Dedifferentiated amniotic fluid mesenchymal stem cell (primary cell): ENCODE measurements at regions not wholly inside any gene's neighbourhood (a gene's known extent, or its start where the extent isn't known, plus 50 kb on each side); places are given as distances from the start of the nearest gene placed in this dataset.
A peak's percentile ranks its signal among the peaks of the same experiment; 100 is the strongest.

Source experiments
- DNase-seq: peaks from one replicate; pipeline ENCODE4 v3.0.0-alpha.2; 2016; ENCODE audit errors: extremely low spot score

DNA sequence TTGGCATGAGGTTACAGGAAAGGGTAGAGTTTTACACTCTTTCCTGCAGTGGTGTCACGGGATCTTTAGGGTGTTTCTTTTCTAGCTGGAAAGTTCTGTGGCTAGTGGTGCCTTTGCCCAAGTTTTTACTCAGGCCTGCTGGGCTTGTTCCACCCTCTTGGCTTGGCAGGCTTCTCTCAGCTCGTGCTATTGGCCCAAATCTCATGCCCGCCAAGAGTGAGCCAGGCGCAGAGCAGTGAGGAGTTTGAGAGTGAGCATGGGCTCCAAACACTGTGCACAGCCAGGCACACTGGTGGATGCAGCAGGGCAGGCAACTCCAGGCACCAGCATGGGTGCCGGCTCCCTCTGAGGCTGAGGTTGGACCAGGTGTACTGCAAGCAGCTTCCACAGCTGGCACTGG, 206.5 kb downstream of the SAMD5 start:
- DNase-seq: no peak

DNA sequence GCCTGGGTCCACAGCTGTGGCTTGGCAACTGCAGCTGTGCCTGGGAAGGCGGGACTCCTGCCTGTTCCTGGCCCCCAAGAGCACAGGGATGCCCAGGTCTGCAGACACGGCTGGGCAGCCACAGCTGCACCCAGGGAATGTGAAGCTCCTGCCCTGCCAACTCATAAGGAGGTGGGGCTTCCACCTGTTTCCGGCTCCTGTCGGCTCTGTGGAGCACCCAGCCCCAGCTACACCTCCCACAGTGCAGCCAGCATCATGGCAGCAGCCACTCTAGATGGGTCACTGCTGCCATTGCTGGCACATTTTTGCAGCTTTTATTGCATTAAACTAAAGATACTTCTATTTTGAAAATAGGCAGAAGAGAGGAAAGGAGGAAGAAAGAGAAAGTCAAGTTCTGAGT, 207.9 kb downstream of the SAMD5 start:
- DNase-seq: no peak

DNA sequence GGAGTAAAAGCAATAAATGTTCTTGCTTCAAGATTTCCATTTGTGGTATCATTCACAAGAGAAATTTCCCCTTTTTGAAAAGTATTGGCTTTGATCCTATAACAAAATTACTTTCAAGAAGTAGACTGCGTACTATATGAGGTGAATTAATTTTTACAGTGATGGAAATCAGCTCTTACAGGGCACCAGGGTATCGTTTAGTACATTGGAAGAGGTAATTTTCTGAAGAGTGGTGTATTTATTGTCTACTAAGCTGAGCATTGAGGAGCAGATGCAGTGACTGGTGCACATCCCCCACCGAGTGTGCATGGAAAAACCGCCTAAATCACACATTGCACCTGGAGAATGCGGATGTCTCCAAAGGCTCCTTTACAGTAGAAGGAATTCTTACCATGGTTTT, 209.5 kb downstream of the SAMD5 start:
- no peak for DNase-seq

DNA sequence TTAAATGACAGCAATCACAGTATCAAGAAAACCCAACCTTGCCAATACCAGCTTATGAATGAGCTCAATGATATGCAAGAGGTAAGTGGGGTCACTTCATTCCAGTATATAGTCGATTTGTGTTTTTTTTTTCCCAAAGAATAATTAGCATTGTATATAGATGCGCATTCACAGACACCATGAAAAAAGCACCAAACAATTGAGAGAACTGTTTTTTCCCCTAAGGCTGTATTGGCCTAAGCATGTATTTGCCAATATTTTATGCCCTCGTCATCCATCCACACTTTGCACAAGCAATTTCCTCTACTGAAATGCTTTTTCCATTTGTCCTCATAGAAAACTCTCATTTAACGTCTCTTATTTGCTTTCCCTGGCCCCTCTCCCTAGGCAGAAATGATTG, 213.7 kb downstream of the SAMD5 start:
- no peak for DNase-seq

DNA sequence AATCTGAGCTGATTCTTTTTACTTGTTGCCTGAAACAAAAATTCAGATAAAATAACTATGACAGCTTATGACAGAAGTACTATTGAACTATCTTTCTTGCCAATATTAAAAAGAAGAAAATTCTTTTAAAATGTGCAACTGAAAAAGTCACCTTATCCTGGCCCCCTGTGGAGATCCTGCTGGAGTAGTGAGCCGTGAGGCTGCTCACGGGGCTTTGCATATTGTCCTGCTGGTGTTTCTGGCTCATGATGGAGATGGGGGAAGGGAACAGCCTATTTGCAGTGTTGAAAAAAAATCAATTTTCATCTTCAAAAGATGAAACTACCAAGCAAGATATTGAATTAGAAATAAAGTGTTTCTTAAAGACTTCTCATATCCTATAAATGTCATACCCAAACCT, 216.0 kb downstream of the SAMD5 start:
- DNase-seq: no peak

DNA sequence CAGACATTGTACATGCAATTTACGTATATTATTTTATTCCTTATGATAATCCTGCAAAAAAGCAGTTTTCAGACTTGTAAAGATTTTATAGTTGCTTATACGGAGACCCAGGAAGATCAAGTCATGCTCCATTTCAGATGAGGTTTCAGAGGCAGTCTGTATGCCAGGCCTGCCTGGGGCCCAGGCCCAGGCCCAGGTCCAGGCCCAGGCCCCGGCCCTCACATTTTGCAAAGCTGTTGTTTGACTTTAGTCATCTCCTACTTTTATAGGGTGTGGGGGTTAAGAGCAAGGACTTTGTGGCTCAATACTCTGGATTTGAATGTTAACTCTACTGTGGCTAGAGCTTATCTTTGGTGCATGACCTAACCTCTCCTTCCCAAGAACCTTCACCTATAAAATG, 217.9 kb downstream of the SAMD5 start:
- no peak for DNase-seq

DNA sequence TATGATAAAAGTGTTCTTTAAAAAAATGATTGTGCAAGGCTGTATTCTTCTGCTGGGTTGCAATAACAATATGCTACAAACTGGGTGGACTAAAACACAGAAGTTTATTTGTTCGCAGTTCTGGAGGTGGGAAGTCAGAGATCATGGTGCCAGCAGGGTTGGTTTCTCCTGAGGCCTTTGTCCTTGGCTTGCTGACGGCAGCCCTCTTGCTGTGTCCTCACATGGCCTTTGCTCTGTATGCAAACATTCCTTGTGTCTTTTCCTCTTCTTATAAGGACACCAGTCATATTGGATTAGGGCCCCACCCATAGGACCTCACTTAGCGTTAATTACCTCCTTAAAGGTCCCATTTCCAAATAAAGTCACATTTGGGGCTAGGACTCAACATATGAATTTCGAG, 220.4 kb downstream of the SAMD5 start:
- no peak for DNase-seq

DNA sequence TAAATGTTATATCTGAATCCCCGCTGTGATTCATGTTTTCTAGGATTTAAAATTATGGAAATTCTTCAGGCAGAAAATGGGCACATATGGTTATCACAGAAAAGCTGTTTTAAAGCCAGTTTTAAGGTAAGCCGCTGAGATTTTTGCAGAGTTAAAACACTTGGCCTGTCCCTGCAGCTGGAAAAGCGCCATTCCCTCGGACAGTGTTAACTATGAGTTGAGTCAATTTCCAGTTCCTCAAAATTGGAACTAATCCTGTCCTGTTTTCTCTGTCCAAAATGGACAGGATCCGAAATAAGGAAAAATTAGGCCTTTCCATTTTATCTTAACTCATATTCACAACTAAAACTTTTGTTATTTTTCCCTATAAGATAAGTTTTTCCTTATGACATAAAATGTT, 225.2 kb downstream of the SAMD5 start:
- DNase-seq: no peak

DNA sequence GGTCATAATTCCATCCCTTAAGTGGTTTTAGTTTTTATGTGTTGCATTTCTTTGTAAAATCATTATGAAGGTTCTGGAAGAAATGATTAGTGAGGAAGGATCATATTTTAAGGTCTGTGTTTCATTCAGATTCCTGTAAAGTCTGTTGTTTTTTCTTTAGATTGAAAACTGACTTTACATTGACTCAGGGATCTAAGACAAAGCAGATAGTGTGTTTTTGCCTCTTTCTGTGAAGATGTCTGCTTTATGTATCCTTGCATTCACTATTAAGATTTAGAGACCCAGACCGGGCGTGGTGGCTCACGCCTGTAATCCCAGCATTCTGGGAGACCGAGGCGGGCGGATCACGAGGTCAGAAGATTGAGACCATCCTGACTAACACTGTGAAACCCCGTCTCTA, 225.7 kb downstream of the SAMD5 start:
- DNase-seq: no peak

DNA sequence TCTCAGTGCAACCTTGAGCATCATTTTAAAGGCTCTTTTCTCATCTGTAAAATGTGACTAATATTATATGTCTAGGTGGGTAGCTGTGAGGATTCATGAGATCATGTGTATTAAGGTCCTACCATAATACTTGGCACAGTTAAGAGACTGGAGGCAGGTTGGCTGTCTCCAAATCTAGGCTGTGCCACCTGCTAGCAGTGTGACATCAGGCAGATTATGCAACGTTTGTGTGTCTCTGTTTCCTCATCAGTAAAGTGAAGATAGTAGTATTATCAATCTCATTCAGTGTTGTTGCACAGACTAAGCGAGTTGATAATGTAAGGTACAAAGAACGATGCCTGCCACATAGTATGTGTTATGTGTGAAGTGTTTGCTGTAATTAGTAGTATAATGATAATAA, 227.4 kb downstream of the SAMD5 start:
- DNase-seq: no peak

DNA sequence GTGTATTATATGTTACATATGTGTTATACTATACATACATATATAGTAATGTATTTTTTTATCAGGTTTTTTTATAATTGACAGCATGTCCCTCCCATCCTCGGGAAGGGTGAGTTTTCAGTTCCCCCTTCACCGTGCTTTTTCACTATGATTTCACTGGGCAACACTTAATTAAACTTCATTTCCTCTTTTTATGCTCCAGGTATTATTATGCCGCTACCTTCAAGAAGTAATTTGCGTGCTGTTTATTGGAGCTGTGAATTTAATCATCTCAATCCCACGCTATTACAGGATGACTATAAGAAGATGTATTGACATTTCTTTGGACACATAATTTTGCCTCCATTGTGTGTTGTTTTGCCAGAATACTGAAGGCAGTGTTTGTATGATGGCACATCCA, 228.6 kb downstream of the SAMD5 start:
- no peak for DNase-seq

DNA sequence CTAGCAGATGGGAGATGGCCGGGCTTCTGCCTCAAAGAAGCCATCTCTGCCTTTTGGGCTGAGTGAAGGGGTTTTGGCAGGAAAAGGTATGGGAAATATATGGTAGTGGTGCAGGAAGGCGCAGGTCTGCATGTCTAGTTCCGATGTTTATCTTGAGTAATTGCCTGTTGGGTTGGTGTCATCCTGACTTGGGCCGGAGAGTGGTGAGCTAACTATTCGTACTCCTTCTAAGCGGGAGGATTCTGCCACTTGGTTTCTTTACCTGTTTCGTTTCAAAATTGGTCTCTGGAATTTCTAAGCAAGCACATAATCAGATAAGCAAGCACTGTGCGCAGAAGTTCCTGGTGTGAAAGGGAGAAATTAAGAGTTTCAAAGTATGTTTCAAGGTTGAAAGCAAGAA, 229.6 kb downstream of the SAMD5 start:
- no peak for DNase-seq

DNA sequence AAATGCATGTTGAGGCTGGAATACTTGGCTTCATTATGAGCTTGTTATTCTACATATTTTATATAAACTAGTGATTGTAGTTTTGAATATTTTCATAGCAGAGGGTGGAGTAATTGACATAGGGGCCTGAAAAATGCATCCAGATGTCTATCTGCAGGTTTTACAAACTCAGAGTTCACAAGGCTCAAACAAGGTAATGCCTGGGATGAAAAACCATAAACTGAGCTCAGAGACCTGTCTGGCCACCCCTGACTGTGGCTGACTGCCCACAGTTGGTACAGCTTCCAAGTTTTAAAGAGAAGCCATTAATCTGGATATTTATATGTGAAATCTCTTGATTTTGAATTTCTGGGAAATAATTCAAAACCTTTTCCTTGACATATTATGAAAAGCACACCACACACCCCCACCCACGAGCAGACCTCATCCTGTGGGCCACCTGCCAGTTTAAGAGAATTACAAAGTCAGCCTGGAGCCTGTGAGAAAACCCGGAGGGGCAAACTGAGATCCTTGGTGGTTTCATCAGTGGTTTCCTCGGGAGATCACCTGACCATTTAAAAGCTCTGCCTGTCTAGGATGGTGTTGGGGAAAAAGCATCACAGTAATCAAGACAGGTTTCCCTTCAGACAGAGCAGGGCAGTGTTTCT, 230.1 kb downstream of the SAMD5 start:
- peak; percentile 55 for DNase-seq

DNA sequence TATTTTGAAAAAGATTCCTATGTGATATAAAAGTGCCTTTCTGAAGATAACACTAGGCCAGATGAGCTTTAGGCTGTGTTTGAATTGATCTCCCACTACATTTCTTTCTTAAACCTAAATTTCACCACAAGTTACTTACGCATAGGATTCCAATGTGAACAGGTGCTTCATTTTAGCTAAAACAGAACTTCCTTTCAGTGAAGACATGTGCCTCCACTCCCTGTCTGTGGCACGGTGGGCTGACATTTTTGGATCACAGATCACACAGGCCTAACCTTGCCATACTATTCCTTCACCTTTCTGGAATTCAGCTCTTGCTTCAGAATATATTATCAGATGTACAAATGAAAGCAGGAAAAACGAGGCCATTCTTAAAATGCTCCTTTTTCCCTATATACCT, 231.8 kb downstream of the SAMD5 start:
- DNase-seq: no peak

DNA sequence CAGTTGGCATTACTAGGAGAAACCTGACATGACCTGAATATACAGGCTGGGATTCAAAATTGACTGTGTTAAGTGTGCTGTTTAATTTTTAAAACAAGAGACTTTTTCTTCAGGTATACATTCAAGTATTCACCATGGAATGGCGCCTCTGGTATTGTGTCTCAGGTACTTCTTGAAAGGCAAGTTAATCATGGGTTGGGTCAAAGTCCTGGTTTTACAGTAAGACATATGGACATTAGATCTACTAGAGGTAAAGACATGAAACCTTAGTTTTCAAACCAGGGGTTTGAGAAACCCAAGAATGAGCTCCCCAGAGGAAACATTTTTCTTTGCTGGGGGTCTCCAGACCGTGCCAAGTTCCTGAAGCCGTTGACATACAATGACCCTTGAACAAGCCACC, 232.4 kb downstream of the SAMD5 start:
- DNase-seq: no peak

DNA sequence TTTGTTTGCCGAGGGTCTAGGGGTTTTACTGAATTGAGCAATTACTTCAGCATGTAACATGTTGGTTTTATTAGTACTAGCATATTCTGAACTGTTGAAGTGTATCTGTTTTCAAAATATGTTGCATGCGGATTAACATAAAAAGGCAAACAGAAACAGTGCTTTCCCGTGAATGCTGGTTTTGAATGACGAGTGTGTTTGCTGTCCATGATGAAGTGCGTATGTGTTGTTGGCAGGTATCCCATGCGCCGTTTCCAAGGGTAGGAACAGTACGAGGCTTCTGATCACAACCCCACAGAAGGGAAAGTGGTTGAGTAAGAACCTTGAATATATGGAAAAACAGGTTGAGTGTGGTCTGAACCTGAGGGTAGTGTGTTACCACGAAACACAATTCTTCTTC, 232.9 kb downstream of the SAMD5 start:
- no peak for DNase-seq

DNA sequence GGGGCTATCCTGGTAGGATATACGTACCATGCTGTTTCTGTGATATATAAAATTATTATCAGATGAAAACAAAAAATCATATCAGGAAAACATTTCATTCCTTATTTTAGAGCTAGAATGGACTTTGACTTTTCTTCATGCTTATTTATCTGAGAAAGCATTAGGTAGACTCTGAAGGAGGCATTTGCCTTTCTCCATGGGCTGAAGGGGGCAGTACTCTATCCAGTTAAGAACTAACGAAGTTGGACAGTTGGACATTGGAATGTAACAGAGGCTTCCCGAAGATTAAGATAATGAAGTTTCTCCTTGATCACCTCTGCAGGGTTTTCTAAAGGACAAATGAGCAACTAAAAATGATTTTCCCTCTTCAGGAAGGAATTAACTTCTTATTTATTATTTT, 233.9 kb downstream of the SAMD5 start:
- DNase-seq: no peak

DNA sequence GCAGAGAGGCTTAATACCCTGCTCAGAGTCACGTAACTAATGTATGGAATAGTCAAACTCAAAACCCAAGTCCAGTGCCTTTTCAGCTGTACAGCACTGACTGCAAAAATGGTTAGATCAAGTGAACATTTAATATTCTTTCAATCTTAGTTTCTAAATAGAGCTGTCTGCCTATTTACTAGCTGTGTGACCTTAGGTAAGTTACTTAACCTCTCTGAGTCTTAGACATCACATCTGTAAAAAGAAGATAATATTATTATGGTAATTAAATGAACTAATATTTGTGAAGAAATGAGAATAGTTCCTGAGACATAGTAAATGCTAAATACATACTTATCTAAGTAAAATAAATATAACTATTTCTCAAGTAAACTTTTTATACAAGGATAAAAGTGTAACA, 235.5 kb downstream of the SAMD5 start:
- no peak for DNase-seq

DNA sequence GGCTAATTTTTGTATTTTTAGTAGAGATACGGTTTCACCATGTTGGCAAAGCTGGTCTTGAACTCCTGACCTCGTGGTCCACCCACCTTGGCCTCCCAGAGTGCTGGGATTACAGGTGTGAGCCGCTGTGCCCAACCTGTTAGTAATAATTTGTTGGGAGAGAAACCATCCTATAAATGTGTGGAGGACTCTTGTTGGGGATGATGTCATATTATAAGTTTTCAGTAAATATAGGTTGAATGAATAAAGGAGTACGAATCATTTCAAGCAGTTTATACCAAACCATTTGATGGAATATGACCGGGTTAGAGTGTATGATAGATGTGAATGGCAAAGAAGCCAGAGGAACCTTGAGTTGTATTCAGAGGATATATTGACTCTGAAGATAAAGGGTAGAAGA, 240.8 kb downstream of the SAMD5 start:
- DNase-seq: no peak

DNA sequence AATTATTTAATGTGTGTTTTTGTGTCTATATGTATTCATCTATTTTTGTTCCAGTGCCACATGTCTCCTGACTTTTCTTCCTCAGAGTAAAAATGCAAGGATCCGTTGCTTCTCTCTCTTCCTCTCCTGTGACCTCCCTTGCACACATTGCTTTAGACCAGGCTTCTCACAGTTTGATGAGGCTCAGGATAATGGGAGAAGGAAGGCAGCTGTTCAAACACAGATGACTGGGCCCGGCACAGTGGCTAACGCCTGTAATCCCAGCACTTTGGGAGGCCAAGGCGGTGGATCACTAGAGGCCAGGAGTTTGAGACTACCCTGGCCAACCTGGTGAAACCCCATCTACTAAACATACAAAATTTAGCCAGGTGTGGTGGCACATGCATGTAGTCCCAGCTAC, 241.9 kb downstream of the SAMD5 start:
- DNase-seq: no peak

DNA sequence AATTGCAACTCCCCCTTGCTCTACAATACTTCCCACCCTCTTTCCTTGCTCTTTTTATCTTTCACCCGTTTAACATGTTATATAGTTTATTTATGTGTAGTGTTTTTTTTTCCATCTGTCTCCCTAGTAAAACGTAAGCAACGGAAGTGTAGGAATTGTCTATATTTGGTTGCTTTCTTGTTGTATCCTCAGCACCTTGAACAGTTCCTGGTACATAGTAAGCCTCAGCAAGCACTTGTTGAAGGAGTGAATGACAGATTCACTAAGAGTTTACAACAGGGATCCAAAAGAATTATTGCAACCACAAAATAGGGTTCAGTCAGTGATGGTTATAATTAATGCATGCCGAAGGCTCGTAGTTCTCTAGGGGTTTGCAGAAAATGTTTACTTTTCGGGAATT, 242.7 kb downstream of the SAMD5 start:
- no peak for DNase-seq

DNA sequence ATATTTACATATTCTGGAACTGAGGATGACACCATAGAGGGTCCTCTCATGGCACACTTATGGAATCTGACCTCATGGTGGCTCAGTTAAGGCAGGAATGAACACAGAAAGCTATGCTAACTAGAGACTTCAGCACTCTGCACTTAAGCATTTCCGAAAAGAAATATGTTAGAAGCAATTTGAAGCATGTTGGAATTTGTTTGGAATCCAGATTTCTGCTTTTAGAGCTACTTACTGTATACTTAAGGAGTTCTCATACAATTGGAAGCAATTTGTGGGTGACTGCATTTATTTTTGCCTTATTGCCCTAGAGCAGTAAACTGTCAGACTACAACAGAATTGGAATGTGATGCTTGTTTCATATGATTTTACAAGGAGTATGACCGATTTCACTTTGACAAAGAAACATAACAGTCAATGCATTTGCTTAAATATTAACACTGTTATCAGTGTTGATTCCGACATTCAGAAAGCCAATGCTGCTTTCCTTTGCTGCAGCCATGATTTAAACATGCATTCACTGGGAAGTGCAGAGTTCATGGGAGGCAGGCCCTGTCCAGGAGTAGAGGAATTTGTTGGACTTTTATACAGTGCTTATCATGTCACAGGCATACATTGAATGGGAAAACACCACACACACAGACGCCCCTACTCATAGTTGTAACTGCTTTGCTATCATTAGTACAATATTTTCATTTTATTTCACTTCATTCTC, 244.4 kb downstream of the SAMD5 start:
- DNase-seq: peak; percentile 76

DNA sequence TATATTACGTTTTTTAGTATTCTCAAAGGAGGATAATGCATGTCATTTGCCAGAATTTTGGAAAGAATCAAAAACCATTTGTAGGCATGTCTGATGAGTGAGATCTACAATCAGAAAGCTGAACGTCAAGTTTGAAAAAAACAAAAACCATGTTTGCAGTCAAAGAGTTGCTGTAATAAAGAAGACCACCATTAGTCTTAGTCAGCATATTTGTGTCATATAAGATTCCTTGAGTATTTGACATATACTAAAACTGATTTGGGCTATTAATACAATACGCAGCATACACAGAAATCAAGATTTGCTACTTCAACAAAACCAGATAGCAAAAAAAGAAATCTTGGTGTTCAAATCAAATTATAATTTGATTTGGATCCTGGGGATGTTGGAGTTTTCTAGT, 247.5 kb downstream of the SAMD5 start:
- DNase-seq: no peak

DNA sequence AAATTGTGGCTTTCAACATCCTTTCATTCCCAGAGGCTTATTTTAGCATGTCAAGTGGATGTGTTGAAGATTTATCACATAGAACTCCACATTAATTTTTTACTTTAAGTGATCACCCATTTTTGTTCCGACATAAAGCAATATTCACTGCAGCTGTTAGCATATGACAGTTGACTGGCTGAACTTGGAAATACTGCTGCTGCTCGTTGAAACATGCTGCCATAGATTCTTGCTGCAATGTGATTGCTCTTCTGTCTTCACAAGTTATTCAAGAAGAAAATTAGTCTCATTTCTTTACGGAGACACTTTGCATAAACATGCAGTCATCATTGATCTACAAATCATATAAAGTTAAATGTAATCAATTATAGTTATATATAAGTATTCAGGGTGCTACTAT, 248.4 kb downstream of the SAMD5 start:
- DNase-seq: no peak
